NCI-H1105 (cell line): ENCODE measurements at regions not wholly inside any gene's neighbourhood (a gene's known extent, or its start where the extent isn't known, plus 50 kb on each side); places are given as distances from the start of the nearest gene placed in this dataset.
"Not testable (repeated sequence)": the region's sequence is repeated elsewhere in the genome, so short reads cannot be mapped to it uniquely, and the experiment has no call there.

ENCODE experiments used
- DNase-seq: peaks from one replicate; lab custom pipeline; 2025; lab: John Stamatoyannopoulos, UW

GRCh38 chr15:36406366-36406765 lies 173.1 kb upstream of the CDIN1 start:
- no peak for DNase-seq

DNA sequence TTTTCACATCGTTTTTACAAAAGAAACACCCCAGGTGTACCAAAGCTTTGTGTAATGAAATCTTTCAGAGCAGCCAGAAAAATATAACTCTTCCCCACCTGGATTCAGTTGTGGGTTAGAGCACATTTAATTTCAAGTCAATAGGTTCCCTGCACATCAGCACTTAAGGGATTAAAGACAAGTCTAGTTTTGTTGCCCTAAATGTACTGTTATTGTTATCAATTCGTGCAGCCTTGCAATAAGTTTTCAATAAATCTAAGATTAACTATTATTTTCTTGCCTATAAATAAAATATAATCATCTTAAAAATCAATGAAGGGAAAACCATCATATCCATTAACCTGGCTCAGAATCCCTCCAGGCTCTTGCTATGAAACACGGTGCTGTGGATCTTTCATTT lies 172.5 kb upstream of the CDIN1 start:
- no peak for DNase-seq

DNA sequence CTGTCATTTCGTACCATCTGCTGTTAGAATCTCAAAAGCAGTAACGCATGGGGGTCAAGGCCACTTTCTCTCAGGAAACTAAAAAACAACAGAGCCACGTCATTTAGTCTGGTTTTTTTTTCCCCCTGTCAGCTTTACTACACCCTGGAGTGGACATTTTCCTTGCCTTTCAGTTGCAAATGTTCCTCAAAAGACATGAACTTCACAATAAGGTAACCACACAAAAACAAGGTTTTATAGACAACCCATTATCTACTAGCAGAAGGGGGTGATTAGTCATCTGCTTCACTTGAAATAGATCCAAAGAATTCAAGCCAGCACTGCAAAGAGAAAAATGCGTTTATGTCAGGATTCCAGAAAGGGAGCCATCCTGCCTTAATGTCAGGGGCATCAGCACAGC lies 171.8 kb upstream of the CDIN1 start:
- no peak for DNase-seq

DNA sequence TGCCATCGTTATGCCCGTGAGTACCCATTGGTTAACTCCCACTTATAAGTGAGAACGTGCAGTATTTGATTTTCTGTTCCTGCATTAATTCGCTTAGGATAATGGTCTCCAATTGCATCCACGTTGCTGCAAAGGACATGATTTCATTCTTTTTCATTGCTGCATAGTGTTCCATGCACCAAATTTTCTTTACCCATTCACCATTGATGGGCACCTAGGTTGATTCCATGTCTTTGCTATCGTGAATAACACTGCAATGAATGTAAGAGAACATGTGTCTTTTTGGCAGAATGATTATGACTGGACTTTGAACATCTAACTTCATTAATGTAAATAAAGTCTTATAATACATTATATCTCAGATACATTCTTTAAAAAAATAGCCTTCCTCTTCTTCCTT lies 169.6 kb upstream of the CDIN1 start:
- no peak for DNase-seq

- DNase-seq, result no peak
Measured at GRCh38 chr15:36414670-36415069, 164.8 kb upstream of the CDIN1 start.

DNA sequence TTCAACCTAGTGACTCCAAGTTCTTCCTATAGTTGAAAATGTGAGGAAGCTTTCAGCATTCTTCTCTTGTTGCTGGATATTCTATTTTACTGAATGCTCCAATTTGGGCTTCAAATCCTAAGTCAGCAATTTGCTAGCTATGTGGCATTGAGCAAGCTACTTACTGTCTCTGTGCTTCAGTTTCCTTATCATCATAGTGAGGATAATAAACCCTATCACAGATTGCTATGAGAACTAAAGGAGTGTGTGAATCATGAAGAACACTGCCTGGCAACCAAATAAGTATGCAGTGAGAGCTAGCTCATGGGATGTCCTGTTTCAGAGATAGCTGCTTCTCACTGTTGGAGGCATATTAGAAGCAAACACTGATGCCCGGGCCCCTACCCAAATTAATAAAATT lies 163.8 kb upstream of the CDIN1 start:
- no peak for DNase-seq

DNA sequence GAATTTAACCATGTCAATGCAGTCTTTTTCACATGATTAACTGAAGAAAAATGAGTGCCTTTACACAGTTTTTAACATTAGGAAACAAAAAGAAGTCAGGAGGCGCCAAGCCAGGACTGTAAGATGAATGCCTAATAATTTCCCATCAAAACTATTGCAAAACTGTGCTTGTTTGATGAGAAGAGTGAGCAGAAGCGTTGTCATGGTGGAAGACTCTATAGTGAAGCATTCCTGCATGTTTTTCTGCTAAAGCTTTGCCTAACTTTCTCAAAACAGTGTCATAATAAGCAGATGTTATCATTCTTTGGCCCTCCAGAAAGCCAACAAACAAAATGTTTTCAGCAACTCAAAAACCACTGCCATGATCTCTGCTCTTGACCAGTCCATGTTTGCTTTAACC lies 156.8 kb upstream of the CDIN1 start:
- no peak for DNase-seq

- no peak for DNase-seq
Measured at GRCh38 chr15:36426691-36427090, 152.7 kb upstream of the CDIN1 start.

DNA sequence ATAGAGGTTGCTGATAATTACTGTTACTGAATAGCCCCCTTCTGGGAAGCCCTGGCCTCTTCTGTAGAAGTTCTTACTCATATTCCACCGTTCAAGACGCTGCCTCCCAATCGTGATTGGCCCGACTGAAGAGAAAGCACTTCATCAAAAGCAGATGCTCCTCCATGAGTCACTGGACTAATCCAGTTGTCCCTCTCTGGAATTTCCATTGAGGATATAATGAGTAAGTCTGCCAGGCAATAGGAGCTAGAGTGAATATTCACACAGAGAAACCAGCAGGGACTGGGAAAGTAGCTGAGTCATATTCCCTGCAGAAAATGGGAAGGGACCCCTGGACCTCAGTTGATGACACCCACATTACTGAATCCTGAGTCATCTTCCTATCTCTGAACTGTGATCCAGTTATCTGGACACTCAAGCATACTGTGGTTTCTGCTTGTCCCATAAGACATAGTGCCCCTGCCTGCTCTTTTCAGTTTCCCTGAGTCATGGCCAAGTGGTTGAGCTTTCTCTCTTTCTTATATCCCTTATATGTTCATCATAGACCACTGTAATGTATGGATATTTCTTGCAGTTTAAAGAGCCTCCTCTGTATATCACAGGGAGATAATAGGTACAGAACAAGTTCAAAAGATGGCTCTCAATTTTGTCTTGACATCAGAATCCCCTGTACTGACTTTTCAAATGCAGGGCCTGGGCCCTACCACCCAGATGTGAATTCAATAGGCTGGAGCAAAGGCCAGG lies 151.2 kb upstream of the CDIN1 start:
- DNase-seq, result no peak

GRCh38 chr15:36429707-36430106 lies 149.7 kb upstream of the CDIN1 start:
- no peak for DNase-seq

DNA sequence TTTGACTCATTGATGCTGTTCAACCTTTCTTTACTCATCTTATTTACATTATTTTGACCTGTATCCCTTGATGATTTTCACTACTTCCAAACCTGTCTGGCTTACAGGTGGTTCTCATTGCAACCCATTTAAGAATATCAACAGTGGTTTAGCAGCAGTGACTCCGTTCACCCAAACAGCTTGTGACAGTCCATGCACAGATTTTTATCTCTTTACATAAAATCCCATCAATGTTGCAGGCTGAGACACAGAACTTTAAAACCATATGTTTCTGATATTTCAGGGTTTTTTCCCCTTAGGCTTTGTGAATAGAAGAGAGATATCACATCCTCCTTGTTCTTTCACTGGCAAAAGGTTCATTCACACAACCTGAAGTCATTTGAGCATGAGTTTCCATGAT lies 149.1 kb upstream of the CDIN1 start:
- no peak for DNase-seq

DNA sequence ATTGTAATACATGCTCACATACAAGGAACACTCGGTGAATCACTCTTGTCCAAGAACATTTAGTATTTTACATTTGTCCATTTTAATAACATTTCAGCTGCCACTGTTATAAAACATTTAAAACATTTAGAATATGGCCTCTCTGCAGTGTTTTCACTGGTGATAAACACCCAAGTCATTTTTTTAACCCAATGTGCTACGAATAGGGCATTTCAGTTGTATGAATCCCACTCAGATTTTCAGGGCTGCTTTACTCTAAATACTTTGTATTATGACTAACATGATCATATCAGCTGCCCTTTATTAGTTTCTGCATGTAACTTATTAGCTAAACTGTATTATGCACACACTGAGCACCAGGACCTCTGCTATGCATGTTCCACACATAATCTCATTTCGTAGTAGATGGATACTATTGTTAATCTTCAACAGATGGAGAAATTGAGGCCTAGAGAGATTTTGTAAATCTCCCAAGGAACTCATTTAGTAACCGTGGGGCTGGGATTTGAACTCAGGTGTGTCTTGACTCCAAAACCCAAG lies 148.6 kb upstream of the CDIN1 start:
- DNase-seq, result no peak

GRCh38 chr15:36432161-36432560 lies 147.3 kb upstream of the CDIN1 start:
- no peak for DNase-seq

GRCh38 chr15:36434177-36434576 lies 145.2 kb upstream of the CDIN1 start:
- DNase-seq, result no peak

GRCh38 chr15:36438499-36438898 lies 140.9 kb upstream of the CDIN1 start:
- no peak for DNase-seq

DNA sequence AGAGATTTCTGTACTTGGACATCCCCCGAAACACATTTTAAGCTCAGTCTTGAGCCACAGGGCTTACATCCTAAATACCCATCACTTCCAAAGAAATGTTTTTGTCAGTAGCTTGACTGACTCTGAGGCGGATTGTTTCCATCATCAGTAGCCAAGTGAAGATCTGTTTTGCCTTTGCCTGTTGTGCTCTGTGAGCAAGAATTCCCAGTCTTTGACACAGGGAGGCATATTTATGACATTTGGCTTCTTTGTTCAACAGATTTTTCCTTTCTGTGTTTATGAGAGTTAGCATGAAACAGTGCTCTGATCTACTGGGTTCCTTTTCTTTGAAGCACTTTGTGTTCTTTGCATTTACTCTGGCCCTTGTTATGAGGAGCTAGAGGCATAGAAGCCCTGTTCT lies 132.1 kb upstream of the CDIN1 start:
- no peak for DNase-seq

GRCh38 chr15:36448418-36448817 lies 131.0 kb upstream of the CDIN1 start:
- DNase-seq, result no peak

DNA sequence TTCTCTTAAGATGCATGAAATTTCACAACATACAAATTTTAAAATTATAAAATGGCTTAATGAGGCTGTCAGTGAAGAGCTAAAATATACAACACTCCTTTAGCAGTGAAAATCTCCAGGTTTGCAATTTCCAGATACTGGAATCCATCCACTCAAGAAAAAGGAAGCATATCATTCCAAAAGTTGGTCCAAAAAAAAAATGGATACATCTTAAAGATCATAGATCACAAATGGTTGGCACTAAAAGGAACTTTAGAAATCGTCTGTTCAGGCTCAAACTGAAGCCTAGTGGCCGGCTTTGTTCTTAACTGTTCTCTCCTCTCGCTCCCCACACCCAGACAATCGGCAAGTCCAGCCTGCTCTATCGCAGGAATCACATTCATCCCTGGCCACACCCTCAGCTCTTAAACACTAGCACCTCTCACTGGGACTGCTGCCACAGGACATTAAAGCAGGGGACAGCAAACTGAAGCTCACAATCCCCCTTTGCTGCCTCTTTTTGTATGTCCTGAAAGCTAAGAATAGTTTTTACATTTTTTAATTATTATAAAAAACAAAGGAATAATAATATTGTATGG lies 130.3 kb upstream of the CDIN1 start:
- no peak for DNase-seq

DNA sequence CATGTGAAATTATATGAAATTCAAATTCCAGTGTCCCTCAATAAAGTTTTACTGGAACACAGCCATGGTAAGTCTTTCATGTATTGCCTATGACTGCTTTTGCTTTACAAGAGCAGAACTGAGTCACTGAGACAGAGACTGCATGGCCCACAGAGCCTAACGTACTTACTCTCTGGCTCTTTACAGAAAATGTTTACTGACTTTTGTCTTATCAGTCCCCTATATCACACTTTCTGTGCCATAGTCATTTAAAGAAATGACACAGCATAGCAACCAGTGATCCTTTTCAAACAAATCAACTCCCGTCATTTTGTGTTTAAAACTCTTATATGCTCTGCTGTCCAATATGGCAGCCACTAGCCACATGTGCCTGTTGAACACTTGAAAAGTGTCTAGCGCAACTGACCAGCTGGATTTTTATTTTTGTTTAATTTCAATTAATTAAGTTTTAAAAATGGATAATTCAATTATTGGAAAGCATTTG lies 129.7 kb upstream of the CDIN1 start:
- no peak for DNase-seq

DNA sequence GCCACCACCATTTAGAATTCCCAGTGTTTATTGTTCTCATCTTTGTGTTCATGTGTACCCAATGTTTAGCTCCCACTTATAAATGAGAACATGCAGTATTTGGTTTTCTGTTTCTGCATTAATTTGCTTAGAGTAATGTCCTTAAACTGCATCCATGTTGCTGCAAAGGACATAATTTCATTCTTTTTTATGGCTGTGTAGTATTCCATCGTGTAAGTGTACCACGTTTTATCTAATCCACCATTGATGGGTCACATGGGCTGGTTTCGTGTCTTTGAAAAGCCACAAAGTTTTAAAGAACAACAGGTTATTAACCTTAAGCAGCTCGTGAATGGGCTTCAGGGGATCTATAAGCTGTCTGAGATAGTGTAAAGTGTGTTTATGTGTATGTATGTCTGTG lies 125.2 kb upstream of the CDIN1 start:
- not testable (repeated sequence) for DNase-seq

DNA sequence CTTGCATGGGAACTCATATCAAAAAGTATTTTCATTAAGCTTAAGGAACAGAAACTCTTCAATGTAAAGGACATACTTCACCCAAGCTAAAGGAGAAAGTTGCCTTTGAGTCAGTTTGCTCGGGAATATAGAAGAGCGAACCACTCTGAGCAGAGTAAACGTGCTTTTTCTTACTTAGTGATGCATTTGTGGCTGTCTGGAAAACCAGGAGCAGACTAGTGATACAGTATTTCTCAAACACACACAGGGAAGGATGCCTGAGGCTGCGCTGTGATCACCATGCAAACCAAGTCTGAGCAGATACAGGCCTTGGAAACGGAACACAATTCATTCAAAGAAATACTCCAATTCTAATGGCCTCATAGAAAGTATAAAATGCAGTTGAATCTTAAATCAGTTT lies 121.0 kb upstream of the CDIN1 start:
- DNase-seq, result no peak

GRCh38 chr15:36465304-36465703 lies 114.1 kb upstream of the CDIN1 start:
- DNase-seq, result no peak

DNA sequence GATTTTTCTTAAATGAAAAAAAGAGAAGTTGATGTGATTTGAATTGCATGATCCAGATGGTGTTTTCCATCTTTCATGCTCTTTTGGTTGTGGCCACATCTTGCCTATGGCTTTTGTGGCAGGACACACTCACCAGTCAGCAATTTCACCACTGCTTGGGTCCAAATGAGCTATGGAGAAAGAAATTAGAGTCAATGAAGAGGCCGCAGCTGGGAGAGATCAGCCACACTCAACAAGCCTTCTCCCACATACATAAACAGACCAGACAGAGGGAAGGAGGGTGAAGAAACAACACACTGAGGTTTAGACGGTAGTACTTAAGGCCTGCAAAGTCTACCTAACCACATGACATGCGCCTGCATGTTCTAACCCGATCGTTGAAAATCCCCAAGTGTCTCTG lies 110.7 kb upstream of the CDIN1 start:
- no peak for DNase-seq
